Ovary (tissue), 3 donors: ENCODE measurements at regions not wholly inside any gene's neighbourhood (a gene's known extent, or its start where the extent isn't known, plus 50 kb on each side); places are given as distances from the start of the nearest gene placed in this dataset.

Experiments used
- CTCF ChIP-seq, 3 donors: fragments of 450-650 bp in 2 of 3; fragments of 200-600 bp in 1 of 3; IDR thresholded peaks; one replicate each; pipeline versions ENCODE4 v1.5.1 to v1.8.0; 2016 to 2022; ENCODE audit warnings: antibody characterized with exemption in 3 of 3, mild to moderate bottlenecking in 1 of 3
- EP300 ChIP-seq: sonication (generic); formaldehyde crosslinking; IDR thresholded peaks from one replicate; pipeline ENCODE4 v1.6.1; 2017; ENCODE audit warnings: antibody characterized with exemption
- POLR2A ChIP-seq: fragments of 450-650 bp; IDR thresholded peaks from one replicate; pipeline ENCODE4 v1.6.1; 2017; ENCODE audit warnings: antibody characterized with exemption, mild to moderate bottlenecking, moderate library complexity
- donor health status: DM: no; HTN: no; CAD: no.

- no peak for TF ChIP-seq CTCF (IDR thresholded peaks at IDR 0.05)
- no peak for TF ChIP-seq POLR2A
- no peak for TF ChIP-seq EP300
Measured at GRCh38 chr3:21913791-21914190, 162.8 kb upstream of the ZNF385D start.
